ENCODE measurements at regions not wholly inside any gene's neighbourhood (a gene's known extent, or its start where the extent isn't known, plus 50 kb on each side); places are given as distances from the start of the nearest gene placed in this dataset.
"Not testable (repeated sequence)": the region's sequence is repeated elsewhere in the genome, so short reads cannot be mapped to it uniquely, and the experiment has no call there.

GRCh38 chr5:116733991-116734975 is 159.7 kb upstream of the SEMA6A start:
- FAIRE-seq, result no peak
- no peak for DNase-seq (ENCODE audit: low spot score)

GRCh38 chr5:116732591-116732990 is 158.0 kb upstream of the SEMA6A start:
- no peak for FAIRE-seq
- no peak for DNase-seq (ENCODE audit: low spot score)

GRCh38 chr5:116731432-116731831 is 156.8 kb upstream of the SEMA6A start:
- no peak for FAIRE-seq

GRCh38 chr5:116730706-116731105 is 156.1 kb upstream of the SEMA6A start:
- FAIRE-seq, result no peak

More at GRCh38 chr5:116731432-116731831, 156.8 kb upstream of the SEMA6A start:
- DNase-seq (ENCODE audit: low spot score), result no peak

GRCh38 chr5:116730185-116730584 is 155.6 kb upstream of the SEMA6A start:
- DNase-seq (ENCODE audit: low spot score) (no peak), FAIRE-seq (no peak)

More at GRCh38 chr5:116730706-116731105, 156.1 kb upstream of the SEMA6A start:
- DNase-seq (ENCODE audit: low spot score), result no peak

- no peak for FAIRE-seq
Observed at GRCh38 chr5:116727248-116727647, 152.6 kb upstream of the SEMA6A start.

GRCh38 chr5:116726180-116726579 is 151.6 kb upstream of the SEMA6A start:
- FAIRE-seq; DNase-seq (ENCODE audit: low spot score): not testable (repeated sequence)

More at GRCh38 chr5:116727248-116727647, 152.6 kb upstream of the SEMA6A start:
- DNase-seq (ENCODE audit: low spot score), result no peak

- no peak for FAIRE-seq
- no peak for DNase-seq (ENCODE audit: low spot score)
Observed at GRCh38 chr5:116724971-116725370, 150.3 kb upstream of the SEMA6A start.

- no peak for FAIRE-seq
- no peak for DNase-seq (ENCODE audit: low spot score)
Observed at GRCh38 chr5:116722651-116723050, 148.0 kb upstream of the SEMA6A start.

- FAIRE-seq (no peak), DNase-seq (ENCODE audit: low spot score) (no peak)
Observed at GRCh38 chr5:116719106-116719505, 144.5 kb upstream of the SEMA6A start.

GRCh38 chr5:116718317-116718716 is 143.7 kb upstream of the SEMA6A start:
- DNase-seq (ENCODE audit: low spot score), result no peak
- FAIRE-seq, result no peak

GRCh38 chr5:116709082-116709481 is 134.5 kb upstream of the SEMA6A start:
- FAIRE-seq, result no peak
- no peak for DNase-seq (ENCODE audit: low spot score)

GRCh38 chr5:116705121-116705519 is 130.5 kb upstream of the SEMA6A start:
- DNase-seq (ENCODE audit: low spot score); FAIRE-seq: not testable (repeated sequence)

- DNase-seq (ENCODE audit: low spot score) (no peak), FAIRE-seq (no peak)
Observed at GRCh38 chr5:116703941-116704340, 129.3 kb upstream of the SEMA6A start.

- FAIRE-seq, result no peak
- no peak for DNase-seq (ENCODE audit: low spot score)
Observed at GRCh38 chr5:116703328-116703727, 128.7 kb upstream of the SEMA6A start.

- FAIRE-seq (no peak), DNase-seq (ENCODE audit: low spot score) (no peak)
Observed at GRCh38 chr5:116702776-116703175, 128.2 kb upstream of the SEMA6A start.

GRCh38 chr5:116699332-116699731 is 124.7 kb upstream of the SEMA6A start:
- FAIRE-seq (no peak), DNase-seq (ENCODE audit: low spot score) (no peak)

GRCh38 chr5:116696366-116696765 is 121.7 kb upstream of the SEMA6A start:
- DNase-seq (ENCODE audit: low spot score) (no peak), FAIRE-seq (no peak)

GRCh38 chr5:116695681-116696080 is 121.1 kb upstream of the SEMA6A start:
- FAIRE-seq, result no peak
- no peak for DNase-seq (ENCODE audit: low spot score)

- DNase-seq (ENCODE audit: low spot score) (no peak), FAIRE-seq (no peak)
Observed at GRCh38 chr5:116686438-116686837, 111.8 kb upstream of the SEMA6A start.

GRCh38 chr5:116685931-116686330 is 111.3 kb upstream of the SEMA6A start:
- DNase-seq (ENCODE audit: low spot score), result no peak
- FAIRE-seq, result no peak

GRCh38 chr5:116685069-116685468 is 110.4 kb upstream of the SEMA6A start:
- FAIRE-seq, result no peak
- no peak for DNase-seq (ENCODE audit: low spot score)

All from RCC 7860 (cell line).